ENCODE measurements at regions not wholly inside any gene's neighbourhood (a gene's known extent, or its start where the extent isn't known, plus 50 kb on each side); places are given as distances from the start of the nearest gene placed in this dataset.

DNA sequence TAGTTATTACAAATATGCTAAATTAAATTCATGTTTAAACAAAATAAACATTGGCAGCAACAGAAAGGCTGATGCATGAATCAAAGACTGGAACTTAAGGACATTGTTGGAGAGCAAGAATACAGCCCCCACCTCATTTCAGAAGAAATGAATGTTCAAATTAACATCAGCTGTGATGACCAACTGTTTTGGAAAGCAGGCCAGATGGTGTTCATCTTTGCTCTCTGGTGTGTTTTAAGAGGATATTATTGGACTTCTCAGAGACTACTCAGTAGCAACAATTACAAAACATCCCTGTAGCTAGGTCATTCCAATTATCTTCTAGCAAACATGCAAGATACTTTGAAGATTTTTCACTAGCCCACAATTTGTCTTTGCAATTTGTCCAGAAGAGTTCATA lies 118.6 kb upstream of the DOK5 start:
- no peak for DNase-seq (ENCODE audit: extremely low read depth, low read depth)

DNA sequence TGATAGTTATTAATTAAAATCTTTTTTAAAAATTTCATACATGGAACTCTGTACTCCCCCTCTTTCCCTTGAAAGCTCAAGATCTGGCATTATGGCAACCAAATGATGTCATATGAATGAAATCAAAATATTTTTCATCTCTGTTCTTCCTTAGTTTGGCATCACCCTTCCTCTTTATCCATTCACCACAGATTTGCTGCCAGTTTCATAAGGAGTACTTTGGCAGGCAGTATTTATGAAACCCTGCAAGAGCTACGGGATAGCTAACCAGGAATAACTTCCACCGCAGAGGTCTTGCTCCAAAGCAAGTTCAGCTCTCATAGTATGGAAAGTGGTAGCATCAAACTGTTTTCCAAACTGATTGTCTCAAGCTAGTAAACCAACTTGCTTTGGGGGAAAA lies 113.9 kb upstream of the DOK5 start:
- DNase-seq (ENCODE audit: extremely low read depth, low read depth), result no peak

DNA sequence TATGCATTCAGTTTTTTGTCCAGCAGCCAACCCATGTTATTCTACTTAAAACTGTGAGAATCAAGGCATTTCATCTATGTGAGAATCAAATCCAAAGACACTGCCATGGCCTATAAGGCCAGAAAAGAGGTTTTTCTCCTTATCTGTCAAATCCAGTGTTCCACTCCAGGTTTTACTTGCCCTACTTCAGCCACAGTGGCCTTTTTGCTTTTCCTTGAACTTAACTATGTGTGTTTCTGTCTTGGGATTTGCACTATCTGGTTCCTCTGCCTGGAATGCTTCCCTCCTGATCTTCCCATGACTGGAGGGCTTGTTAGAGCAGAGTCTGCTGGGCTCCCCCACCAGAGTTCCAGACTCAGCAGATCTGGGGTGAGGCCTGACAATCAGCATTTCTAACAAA lies 113.1 kb upstream of the DOK5 start:
- DNase-seq (ENCODE audit: extremely low read depth, low read depth), result no peak

DNA sequence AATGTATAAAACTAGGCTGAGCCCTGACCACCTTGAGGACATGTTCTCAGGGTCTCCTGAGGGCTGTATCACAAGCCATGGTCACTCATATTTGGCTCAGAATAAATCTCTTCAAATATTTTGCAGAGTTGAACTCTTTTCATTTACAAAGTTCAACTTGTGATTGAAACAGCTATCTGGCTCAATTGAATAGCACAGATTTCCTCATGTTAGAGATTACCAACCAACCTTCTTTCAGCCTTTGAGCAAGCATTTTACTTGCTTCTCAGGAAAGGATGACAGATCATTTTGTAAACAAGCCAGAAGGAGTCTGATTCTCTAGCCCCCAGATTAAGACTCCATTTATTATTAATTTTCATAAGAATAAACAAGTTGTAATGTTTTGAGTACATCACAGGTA lies 111.0 kb upstream of the DOK5 start:
- no peak for DNase-seq (ENCODE audit: extremely low read depth, low read depth)

DNA sequence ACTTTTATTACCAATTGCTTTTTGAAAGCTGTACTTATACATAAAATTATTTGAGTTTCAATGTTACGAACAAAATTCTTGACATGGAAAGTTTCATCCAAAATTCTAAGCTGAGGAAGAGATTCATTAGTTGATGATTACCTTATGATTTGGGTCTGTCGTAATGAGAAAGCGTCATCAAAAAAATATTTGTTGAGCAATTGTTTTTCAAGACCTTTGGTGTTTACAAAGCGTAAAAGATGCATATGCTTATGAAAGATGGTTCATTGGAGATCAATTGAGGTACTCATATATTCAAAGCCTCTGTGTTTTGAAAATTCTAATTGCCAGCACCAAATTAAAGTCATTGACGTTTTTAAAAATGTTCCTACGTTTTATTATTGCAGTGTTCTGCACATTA lies 110.5 kb upstream of the DOK5 start:
- DNase-seq (ENCODE audit: extremely low read depth, low read depth), result no peak

DNA sequence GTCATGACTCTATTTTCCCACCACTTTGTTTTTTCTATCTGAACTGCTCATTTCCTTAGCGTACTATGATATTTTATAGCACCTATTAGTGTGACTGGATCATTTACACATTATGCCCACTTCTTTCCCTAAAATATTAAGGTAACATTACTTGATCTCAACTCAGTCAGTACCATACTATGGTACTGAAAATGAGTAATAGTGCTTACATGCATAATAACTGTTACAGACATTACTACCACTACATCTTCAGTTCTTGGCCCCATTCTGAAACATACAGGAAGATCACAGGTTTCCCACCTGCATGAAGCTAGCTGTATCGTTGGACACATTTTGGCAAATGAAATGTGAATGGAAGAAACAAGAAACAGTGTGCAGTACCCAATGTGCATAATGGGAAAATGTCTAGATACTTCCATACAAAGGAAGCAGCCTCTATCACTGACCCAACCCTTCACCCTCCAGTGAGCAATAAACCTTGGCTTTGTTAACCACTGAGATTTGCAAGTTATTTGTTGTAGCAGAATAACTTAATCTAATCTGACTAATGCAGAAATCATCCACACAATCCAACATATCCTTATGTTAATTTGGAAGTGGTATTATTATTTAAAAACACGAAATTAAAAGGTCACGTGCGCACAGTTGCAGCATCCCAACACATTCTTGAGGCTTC lies 108.6 kb upstream of the DOK5 start:
- DNase-seq (ENCODE audit: extremely low read depth, low read depth), result no peak

GRCh38 chr20:54368570-54368969 lies 106.8 kb upstream of the DOK5 start:
- no peak for DNase-seq (ENCODE audit: extremely low read depth, low read depth)

GRCh38 chr20:54372313-54372712 lies 103.1 kb upstream of the DOK5 start:
- DNase-seq (ENCODE audit: extremely low read depth, low read depth), result no peak

DNA sequence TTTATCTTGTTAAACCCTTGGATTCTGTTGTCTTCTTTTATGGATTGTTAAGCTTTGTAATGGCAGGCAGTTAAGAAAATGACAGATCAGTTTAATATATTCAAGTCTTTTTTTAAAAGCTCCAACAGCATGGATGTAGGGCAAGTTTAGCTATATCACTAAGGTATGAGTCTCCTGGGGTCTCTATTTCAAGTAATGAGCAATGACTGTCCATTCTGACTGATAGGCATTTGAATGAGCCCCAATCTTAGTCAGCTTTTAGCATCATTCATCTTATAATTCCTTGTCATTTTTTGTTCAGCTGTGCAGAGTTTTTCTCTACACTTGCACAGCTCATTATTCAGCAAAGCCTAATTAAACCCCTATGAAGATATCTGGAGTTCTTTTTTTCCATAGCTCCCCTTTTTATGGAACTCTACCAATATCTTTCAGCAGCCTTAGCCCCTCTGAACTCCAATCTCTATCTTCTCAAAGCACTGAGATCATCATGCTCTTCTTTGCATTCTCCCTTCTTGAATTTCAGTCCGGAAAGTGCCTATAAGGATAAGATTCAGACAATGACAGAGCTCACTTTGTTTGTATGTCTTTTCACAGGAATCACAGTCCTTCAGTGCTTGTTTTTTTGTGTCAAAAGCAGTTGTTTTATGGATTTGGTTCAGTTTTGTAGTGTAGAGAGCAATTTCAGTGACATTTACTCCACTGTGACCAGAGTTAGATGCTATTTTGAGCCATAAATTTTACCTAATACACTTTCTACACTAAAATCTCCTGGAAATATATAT lies 97.2 kb upstream of the DOK5 start:
- no peak for DNase-seq (ENCODE audit: extremely low read depth, low read depth)

DNA sequence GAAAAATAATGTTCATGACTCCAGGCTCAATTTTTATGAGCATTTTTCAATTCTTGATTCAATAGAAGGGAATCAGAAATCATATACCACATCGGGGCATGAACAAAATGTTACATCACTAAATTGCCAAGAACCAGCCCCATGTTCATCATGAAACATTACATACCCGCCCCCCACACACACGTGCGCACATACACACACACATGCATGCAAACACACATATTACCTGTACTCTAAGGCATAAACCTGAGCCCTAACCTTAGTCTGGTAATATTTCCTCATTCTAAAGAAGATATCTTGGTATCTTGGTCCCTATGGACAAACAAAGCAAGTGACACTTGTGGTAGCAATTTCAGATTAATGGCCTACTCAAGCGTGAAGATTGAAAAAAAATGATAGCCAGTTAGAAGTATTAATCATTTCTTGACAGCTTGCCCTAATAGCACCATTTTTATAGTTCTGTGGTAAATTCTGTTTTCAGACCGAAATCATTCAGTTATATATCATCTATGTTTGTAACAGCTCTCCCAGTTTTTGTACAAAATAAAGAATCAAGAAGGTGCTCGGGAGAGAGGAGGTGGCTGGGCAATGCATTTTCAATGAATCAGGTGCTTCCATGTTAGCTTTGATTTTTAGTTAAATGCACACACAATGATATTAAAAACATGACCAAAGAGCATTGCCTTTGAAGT lies 95.4 kb upstream of the DOK5 start:
- no peak for DNase-seq (ENCODE audit: extremely low read depth, low read depth)

GRCh38 chr20:54382419-54382818 lies 93.0 kb upstream of the DOK5 start:
- DNase-seq (ENCODE audit: extremely low read depth, low read depth), result no peak

- DNase-seq (ENCODE audit: extremely low read depth, low read depth), result no peak
Observed at GRCh38 chr20:54385746-54386145, 89.6 kb upstream of the DOK5 start.

DNA sequence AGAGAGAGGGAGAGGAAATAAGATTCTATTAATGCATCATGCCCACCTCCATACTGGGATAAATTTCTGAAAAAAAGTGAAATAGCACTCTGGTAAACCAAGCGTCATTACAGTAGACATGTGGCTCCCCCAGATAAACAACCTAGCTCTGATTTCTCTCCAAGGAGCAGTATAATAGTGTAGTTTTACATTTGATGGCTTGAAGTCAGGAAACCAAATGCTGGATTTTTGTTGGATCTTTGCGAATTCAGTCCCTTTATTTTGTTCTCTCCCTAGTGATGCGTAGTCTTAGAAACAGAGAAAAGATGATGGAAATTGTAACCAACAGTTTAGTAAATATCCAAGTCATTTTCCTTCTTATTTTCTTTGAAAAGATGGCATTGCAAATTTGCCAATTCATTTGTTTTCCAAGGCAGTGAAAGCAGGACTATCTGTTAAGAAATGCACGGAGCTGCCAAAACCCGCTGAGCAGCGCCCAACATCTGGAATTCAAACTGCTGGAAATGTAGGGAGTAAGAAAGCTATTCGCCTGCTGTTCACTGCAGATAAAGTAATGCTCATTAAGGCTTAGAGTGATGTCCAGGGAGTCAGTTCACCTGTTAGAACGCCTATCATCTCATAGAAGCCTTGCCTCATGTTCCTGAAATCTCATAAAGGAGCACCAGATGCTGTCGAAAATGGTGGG lies 85.7 kb upstream of the DOK5 start:
- no peak for DNase-seq (ENCODE audit: extremely low read depth, low read depth)

DNA sequence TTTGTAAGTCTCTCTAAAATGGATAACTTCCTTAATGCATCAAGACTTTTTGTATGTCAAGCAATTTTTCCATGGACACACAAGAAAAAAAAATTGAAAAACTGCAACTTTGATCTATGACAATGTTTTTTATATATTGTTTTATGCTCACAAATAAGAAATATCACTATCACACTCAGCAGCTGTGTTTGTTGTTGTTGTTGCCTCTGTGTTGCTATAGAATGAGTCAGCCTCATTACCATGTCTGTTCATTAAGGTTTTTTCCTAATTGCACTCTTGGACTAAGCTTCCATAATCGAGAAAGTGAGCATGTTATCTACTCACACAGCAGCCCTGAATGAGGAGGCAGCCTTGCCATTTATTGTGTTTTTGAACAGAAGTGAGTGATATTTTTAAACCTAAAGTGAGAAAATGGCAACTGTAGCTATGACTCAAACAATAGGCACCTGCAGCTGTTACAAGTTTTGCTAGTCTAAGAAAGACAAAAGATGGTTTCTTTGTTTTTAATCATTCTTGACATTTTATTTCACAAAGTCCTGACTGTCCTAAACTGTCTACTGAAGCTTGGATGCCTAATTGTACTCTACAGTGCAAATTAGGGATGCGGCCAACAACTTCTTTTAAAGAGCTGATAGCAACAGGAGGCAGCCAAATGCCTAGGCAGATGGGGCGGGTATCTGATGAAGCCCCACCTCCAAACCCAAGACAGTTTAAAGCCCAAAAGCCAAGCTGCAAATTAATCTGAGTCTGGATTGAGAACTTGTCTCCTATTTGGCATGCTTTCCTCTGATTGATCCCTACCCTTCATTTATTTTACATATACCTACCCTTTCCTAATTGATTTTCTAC lies 77.9 kb upstream of the DOK5 start:
- no peak for DNase-seq (ENCODE audit: extremely low read depth, low read depth)

GRCh38 chr20:54398814-54399213 lies 76.6 kb upstream of the DOK5 start:
- DNase-seq (ENCODE audit: extremely low read depth, low read depth), result no peak

GRCh38 chr20:54405540-54405939 lies 69.9 kb upstream of the DOK5 start:
- DNase-seq (ENCODE audit: extremely low read depth, low read depth), result no peak

DNA sequence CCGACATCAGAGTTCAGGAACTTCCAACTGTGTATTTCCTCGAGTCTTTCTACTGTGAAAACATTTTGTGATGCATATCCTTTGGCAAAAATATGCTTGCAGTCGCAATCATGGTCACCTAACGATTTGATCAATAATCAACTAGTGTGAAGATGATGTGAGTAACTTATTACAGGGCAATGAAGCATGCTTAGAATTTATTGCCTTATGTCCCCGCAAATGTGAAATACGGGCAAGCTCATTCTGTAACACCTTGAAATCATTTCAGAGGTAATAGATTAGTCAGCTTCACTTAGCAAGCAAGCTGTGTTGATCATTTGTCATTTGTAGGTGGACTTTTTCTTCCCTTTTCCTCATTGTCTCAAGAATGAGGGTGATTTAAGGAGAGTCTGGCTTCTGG lies 67.9 kb upstream of the DOK5 start:
- no peak for DNase-seq (ENCODE audit: extremely low read depth, low read depth)

DNA sequence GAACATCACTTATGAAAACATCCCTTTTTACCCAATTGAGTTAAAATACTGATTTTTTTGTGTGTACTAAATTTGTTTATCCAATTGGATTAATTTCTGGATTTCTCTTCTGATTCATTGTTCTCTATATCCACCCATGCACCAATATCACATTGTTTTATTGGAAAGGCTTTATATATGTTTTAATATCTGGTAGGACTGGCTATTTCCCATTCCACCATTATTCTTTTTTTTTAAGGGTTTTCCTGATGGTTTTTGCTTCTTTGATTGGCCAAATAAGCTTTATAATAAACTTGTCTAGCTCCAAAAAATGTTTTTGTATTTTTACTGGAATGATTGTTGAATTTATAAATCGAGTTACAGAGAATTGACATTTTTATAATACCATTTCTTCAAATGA lies 59.4 kb upstream of the DOK5 start:
- DNase-seq (ENCODE audit: extremely low read depth, low read depth), result no peak

DNA sequence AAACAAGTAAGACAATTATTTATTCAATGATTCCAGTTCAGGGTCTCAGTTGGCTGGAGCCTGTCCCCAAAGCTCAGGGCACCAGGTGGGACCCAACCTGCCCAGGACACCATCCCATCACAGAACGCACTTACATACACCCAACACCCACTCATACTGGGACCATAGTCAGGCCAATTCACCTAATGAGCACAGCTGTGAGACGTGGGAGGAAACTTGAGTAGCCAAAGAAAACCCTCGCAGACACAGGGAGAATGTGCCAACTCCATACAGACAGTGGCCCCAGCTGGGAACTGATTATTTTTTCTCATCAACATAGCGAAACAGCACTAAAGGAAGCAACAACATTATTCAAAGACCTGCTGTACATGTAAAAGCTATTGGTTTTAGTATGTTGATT lies 58.6 kb upstream of the DOK5 start:
- DNase-seq (ENCODE audit: extremely low read depth, low read depth), result no peak

GRCh38 chr20:54419531-54419930 lies 55.9 kb upstream of the DOK5 start:
- DNase-seq (ENCODE audit: extremely low read depth, low read depth), result no peak

All from NCI-H460 (cell line).